PC-9 (cell line): ENCODE measurements at regions not wholly inside any gene's neighbourhood (a gene's known extent, or its start where the extent isn't known, plus 50 kb on each side); places are given as distances from the start of the nearest gene placed in this dataset.

Experiments
- BruUV-seq: library from RNA; stranded (reverse); fragments of 400-500 nt; replicated peaks from 2 replicates; lab custom pipeline; 2021; lab: Mats Ljungman, UMichigan
- CTCF ChIA-PET: fragments of 300-600 bp; sonication (Branson Sonifier 250); formaldehyde crosslinking; loops from one replicate; lab custom pipeline; 2022; ENCODE audit warnings: antibody characterized with exemption; lab: Charles Lee
- POLR2A ChIA-PET: fragments of 300-600 bp; sonication (Branson Sonifier 250); formaldehyde crosslinking; loops from one replicate; lab custom pipeline; 2022; ENCODE audit warnings: antibody characterized with exemption; ENCODE audit not compliant: unreplicated experiment; lab: Charles Lee
- DNase-seq, 2 experiments: peaks; one replicate each; pipeline versions ENCODE4 v3.0.0 to v3.0.0-alpha.2; 2015 to 2022; ENCODE audit warnings: mixed read lengths in 1 of 2
- H2AFZ ChIP-seq: fragments of 200-600 bp; sonication (generic); 2 replicates; pipeline ENCODE4 v1.8.1; 2017; ENCODE audit warnings: antibody characterized with exemption
- H3F3A ChIP-seq: fragments of 200-600 bp; sonication (generic); 2 replicates; pipeline ENCODE4 v1.8.1; 2017; ENCODE audit warnings: antibody characterized with exemption, mild to moderate bottlenecking, low read depth; ENCODE audit not compliant: insufficient read depth
- H3K27ac ChIP-seq: fragments of 200-600 bp; sonication (generic); 2 replicates; pipeline ENCODE4 v1.6.1; 2016; ENCODE audit warnings: mixed run types
- H3K27me3 ChIP-seq: fragments of 200-600 bp; sonication (generic); 2 replicates; pipeline ENCODE4 v1.6.1; 2016; ENCODE audit warnings: low read depth, mixed run types; ENCODE audit not compliant: insufficient read depth
- H3K36me3 ChIP-seq: fragments of 200-600 bp; sonication (generic); 2 replicates; pipeline ENCODE4 v1.6.1; 2016; ENCODE audit warnings: low read depth, mixed run types
- H3K4me1 ChIP-seq: fragments of 200-600 bp; sonication (generic); replicated peaks from 2 replicates; pipeline ENCODE4 v1.6.1; 2016; ENCODE audit warnings: mixed run types; ENCODE audit not compliant: insufficient read depth
- H3K4me2 ChIP-seq: fragments of 200-600 bp; sonication (generic); 2 replicates; pipeline ENCODE4 v1.6.1; 2017; ENCODE audit warnings: mixed run types
- H3K4me3 ChIP-seq: fragments of 200-600 bp; sonication (generic); 2 replicates; pipeline ENCODE4 v1.6.1; 2016; ENCODE audit warnings: mixed run types
- H3K79me2 ChIP-seq: fragments of 200-600 bp; sonication (generic); 2 replicates; pipeline ENCODE4 v1.6.1; 2017; ENCODE audit warnings: low read depth, mixed run types
- H3K9me2 ChIP-seq: fragments of 200-600 bp; sonication (generic); 2 replicates; pipeline ENCODE4 v1.8.1; 2017; ENCODE audit warnings: mild to moderate bottlenecking; ENCODE audit not compliant: insufficient read depth
- H3K9me3 ChIP-seq: fragments of 200-600 bp; sonication (generic); 2 replicates; pipeline ENCODE4 v1.8.1; 2016; ENCODE audit warnings: low read depth; ENCODE audit not compliant: insufficient read depth
- H4K20me1 ChIP-seq: fragments of 200-600 bp; sonication (generic); 2 replicates; pipeline ENCODE4 v1.8.1; 2017; ENCODE audit not compliant: insufficient read depth
- EZH2 ChIP-seq: fragments of 200-600 bp; sonication (generic); IDR thresholded peaks from 2 replicates; pipeline ENCODE4 v1.8.0; 2017; ENCODE audit warnings: antibody characterized with exemption, low read depth
- intact Hi-C: fragments of 100-400 bp; cut with micrococcal nuclease; formaldehyde crosslinking; loops from one replicate; pipeline ENCODE4 v1.10.0; 2022; ENCODE audit not compliant: unreplicated experiment
- TF ChIP-seq, protein P1 (sequence below): fragments of 200-600 bp; sonication (generic); conservative IDR thresholded peaks from 2 replicates; pipeline ENCODE4 v1.6.1; 2017; ENCODE audit warnings: mixed run types, antibody characterized with exemption, mild to moderate bottlenecking, moderate library complexity

DNA sequence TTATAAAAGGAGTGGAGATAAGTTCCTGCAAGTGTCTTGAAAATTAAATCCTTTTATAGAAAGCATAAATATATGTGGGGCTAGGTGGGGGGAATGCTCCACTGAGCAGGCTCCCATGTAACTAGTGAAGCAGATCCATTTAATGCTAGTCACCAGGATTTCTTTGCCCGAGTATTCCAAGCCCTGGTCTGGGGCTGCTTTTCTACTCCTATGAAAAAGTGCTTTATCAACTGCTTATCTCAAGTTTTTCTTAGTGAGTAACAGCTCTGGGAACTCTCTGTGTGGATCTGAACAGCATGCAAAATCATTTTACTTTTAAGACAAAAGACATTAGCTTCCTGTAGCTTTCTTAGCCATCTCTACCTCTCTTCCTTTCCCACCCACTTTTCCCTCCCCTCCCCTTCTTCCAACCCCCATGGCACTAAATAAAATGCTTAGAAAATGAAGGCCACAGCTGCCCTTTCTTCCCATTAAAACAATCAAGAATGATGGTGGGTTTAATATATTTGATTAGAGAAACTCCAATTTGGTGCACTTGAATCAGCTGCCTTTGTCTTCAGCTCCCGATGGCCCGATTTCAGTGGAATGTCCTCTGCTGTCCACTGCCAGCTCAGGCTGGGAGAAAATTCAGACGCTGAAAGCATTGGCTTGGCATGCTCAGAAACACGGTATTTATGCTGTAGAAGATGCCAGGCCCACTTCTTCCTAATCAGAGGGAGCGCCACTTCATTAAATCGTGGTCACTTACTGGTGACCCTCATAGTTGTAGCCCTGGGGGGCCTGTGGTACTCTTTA is 475.1 kb downstream of the FOXO1 start:
- Histone ChIP-seq H3K4me3 (no peak overlapping the region), H3K4me1 (no peaks in the 10 kb centered on the region), H3K27ac (no peak overlapping the region), H4K20me1 (no peaks in the 10 kb centered on the region), H3K27me3 (no peaks in the 10 kb centered on the region), H3K79me2 (no peaks in the 10 kb centered on the region), H3K9me3 (no peaks in the 10 kb centered on the region), H2AFZ (no peak overlapping the region), H3K36me3 (no peaks in the 10 kb centered on the region), H3K4me2 (no peak overlapping the region), H3K9me2 (no peaks in the 10 kb centered on the region), H3F3A (no peaks in the 10 kb centered on the region)
- TF ChIP-seq, protein P1, sequence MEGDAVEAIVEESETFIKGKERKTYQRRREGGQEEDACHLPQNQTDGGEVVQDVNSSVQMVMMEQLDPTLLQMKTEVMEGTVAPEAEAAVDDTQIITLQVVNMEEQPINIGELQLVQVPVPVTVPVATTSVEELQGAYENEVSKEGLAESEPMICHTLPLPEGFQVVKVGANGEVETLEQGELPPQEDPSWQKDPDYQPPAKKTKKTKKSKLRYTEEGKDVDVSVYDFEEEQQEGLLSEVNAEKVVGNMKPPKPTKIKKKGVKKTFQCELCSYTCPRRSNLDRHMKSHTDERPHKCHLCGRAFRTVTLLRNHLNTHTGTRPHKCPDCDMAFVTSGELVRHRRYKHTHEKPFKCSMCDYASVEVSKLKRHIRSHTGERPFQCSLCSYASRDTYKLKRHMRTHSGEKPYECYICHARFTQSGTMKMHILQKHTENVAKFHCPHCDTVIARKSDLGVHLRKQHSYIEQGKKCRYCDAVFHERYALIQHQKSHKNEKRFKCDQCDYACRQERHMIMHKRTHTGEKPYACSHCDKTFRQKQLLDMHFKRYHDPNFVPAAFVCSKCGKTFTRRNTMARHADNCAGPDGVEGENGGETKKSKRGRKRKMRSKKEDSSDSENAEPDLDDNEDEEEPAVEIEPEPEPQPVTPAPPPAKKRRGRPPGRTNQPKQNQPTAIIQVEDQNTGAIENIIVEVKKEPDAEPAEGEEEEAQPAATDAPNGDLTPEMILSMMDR = no peak
- TF ChIP-seq EZH2 = no peak
- BruUV-seq = no TSS peak
- CTCF ChIA-PET = no interaction called here
- POLR2A ChIA-PET = no interaction called here
- intact Hi-C loops = no loop called here
- DNase-seq = no peak

DNA sequence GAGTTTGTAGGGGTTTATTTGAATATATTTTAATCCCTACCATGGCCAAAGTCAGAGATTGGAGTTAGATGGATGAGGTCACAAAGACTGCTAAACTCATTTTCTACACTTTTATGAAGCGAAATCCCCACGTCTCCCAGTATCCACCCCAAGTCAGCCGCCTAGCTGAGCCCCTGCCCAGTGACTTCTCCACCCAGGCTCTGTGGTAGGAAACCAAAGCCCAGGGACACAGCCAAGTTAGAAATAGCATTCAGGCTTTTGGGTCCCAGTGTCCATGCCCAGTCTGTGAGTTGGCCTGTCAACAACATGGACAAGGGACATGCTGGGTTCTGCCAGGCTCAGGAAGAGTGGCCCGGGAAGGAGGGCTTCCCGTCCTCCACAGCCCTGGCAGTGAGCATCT is 474.0 kb downstream of the FOXO1 start:
- Histone ChIP-seq H4K20me1 (no peaks in the 10 kb centered on the region), H3K4me2 (no peak overlapping the region), H3K36me3 (no peaks in the 10 kb centered on the region), H3K4me1 (no peaks in the 10 kb centered on the region), H3F3A (no peaks in the 10 kb centered on the region), H3K27me3 (no peaks in the 10 kb centered on the region), H3K9me2 (no peaks in the 10 kb centered on the region), H3K9me3 (no peaks in the 10 kb centered on the region), H3K27ac (no peak overlapping the region), H3K4me3 (no peak overlapping the region), H2AFZ (no peak overlapping the region), H3K79me2 (no peaks in the 10 kb centered on the region)
- intact Hi-C loops = no loop called here
- ChIA-PET CTCF (no interaction called here), POLR2A (no interaction called here)
- BruUV-seq = no TSS peak
- no peak for TF ChIP-seq EZH2
- TF ChIP-seq, protein P1 = no peak
- DNase-seq = no peak

DNA sequence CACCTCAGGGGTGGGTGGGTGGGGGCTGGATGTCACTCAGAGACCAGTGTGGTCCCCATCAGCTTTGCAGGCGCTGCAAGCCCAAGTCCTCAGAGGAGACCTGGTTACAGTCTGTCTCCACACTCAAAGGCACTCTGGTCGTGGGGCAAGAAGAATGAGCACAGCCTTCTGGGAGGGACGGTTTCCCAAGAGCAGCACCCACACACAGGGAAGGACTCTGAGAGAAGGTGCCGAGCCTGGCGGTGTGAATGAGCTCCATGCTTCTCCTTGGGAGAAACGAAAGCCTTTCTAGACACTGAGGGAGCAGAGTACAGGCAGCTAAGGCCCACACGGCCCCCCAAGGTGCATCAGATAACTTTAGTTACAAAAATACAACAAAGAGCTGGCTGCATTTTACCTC is 473.6 kb downstream of the FOXO1 start:
- no peaks in the 10 kb centered on the region for H3K9me2 ChIP-seq
- no peak for TF ChIP-seq EZH2
- TF ChIP-seq, protein P1 = no peak
- H3K27ac ChIP-seq = no peak overlapping the region
- BruUV-seq = no TSS peak
- no peak overlapping the region for H3K4me2 ChIP-seq
- no peaks in the 10 kb centered on the region for H4K20me1 ChIP-seq
- no peaks in the 10 kb centered on the region for H3F3A ChIP-seq
- DNase-seq = no peak
- H3K9me3 ChIP-seq = no peaks in the 10 kb centered on the region
- H2AFZ ChIP-seq = no peak overlapping the region
- H3K36me3 ChIP-seq = no peaks in the 10 kb centered on the region
- no peaks in the 10 kb centered on the region for H3K79me2 ChIP-seq
- CTCF ChIA-PET = no interaction called here
- no peaks in the 10 kb centered on the region for H3K4me1 ChIP-seq
- H3K27me3 ChIP-seq = no peaks in the 10 kb centered on the region
- POLR2A ChIA-PET = no interaction called here
- no peak overlapping the region for H3K4me3 ChIP-seq
- intact Hi-C loops = no loop called here
